ENCODE measurements at regions not wholly inside any gene's neighbourhood (a gene's known extent, or its start where the extent isn't known, plus 50 kb on each side); places are given as distances from the start of the nearest gene placed in this dataset.
"Not testable (repeated sequence)": the region's sequence is repeated elsewhere in the genome, so short reads cannot be mapped to it uniquely, and the experiment has no call there.

DNA sequence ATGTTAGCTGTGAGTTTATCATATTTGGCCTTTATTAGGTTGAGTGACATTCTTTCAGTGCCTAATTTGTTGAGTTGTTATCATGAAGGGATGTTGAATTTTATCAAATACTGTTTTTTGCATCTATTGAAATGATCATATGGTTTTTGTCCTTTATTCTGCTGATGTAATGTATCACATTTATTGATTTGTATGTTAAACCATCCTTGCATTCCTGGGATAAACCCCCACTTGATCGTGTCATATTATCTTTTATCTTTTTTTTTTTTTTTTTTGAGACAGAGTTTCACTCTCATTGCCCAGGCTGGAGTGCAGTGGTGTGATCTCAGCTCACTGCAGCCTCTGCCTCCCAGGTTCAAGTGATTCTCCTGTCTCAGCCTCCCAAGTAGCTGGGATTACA is 51.9 kb upstream of the MFGE8 start:
- not testable (repeated sequence) for DNase-seq

GRCh38 chr15:88970232-88970631 is 57.1 kb upstream of the MFGE8 start:
- DNase-seq: no peak

DNA sequence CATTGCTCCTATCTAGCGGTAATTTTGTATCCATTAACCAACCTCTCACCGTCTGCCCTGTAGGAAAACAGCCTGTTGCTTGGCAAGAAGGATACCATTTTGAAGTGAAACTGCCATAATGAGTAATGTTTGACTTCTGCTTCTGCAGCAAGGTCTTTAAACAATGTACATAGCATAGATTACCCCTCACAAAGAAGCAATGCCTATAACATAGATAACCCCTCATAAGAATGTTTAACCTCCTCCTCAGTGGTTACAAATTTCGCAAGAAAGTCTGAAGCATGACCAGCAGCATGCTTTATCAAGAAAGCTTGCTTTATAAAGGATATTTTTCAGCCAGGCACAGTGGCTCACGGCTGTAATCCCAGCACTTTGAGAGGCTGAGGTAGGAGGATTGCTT is 61.2 kb upstream of the MFGE8 start:
- DNase-seq: no peak

- DNase-seq: no peak
These were observed 62.7 kb upstream of the MFGE8 start for GRCh38 chr15:88975891-88976290.

- no peak for DNase-seq
These were observed 63.5 kb upstream of the MFGE8 start for GRCh38 chr15:88976656-88977055.

GRCh38 chr15:88979674-88980073 is 66.5 kb upstream of the MFGE8 start:
- DNase-seq: no peak

DNA sequence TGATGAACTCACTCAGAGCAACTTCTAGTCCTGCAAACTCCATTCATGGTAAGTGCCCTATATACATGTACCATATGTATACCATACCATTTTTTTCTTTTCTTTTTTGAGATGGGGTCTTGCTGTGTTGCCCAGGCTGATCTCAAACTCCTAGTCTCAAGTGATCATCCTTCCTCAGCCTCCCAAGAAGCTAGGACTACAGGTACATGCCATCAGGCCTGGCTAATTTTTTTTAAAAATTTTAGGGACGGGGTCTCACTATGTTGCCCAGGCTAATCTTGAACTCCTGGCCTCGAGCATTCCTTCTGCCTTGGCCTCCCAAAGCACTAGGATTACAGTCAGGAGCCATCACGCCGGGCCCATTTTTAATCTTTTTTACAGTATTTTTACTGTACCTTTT is 67.3 kb upstream of the MFGE8 start:
- DNase-seq: no peak

GRCh38 chr15:88981244-88982215 is 68.4 kb upstream of the MFGE8 start:
- DNase-seq: no peak

DNA sequence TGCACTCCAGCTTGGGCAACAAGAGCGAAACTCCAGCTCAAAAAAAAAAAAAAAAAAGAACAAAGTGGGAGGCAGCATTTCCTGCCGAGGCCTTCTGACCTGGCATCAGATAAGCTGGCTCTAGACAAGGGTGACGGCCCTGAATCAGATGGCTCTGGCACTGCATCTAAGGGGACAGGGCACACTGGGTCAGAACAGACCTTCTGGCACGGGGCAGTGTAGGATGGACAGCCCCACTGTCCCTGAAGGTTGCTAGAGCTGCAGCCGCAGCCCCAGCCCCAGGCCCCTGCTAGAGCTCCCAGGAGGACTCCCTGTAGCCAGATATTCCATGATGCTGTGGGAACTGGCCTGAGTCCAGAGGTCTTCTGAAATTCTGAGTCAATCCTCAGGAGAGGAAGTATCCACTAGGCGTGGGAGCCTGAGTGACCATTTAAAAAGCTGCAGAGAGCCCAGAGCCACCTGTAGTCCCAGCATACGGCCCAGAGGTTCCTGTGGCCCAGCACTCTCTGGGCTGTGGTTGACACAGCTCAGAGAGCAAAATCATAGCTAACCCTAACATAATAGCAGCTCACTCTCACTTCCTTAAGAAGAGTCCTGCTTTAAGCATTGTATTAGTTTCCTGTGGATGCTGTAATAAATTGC is 69.2 kb upstream of the MFGE8 start:
- no peak for DNase-seq

GRCh38 chr15:88982946-88983342 is 69.8 kb upstream of the MFGE8 start:
- no peak for DNase-seq

- no peak for DNase-seq
These were observed 70.8 kb upstream of the MFGE8 start for GRCh38 chr15:88983861-88984429.

DNA sequence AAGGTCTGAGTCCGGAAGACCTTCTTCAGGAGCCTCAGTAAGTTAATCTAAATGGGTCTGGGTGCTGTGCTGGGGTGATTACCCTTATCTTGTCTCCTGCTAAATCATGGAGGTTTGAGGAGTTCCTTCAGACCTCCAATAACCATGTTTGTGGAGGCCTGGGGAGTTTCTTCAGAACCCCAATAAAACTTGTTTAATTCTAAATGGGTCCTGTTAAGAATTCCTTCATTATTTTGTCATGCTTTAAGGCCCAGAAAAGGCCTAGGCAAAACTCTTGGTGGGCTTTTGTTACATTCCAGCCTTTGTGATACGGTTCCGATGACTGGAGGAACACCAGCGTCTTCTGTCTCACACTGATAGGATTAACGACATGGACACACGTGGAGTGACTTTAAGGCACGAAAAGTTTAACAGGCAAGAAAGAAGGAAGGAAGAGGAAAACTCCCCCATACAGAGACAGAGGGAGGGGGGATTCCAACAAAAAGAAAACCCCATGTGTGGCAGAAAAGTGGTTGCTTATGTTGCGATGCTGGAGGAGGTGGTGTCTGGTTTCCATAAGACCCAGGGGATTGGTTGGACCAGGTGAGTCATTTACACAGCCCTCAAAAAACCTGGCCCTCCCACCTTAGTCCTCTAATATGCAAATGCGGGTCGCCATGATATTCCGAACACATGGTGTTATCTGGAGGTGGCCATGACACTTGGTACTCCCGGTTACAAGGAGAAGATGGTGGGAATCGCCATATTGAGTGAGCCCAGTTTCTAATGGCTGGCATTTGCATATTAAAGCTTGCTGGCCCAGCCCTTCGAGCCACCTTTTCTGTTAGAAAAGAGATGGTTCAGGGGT is 72.6 kb upstream of the MFGE8 start:
- no peak for DNase-seq

GRCh38 chr15:88986949-88987590 is 73.9 kb upstream of the MFGE8 start:
- DNase-seq: no peak

GRCh38 chr15:88987591-88987933 is 74.4 kb upstream of the MFGE8 start:
- DNase-seq: no peak

GRCh38 chr15:88987934-88988671 is 74.9 kb upstream of the MFGE8 start:
- no peak for DNase-seq

- no peak for DNase-seq
These were observed 76.4 kb upstream of the MFGE8 start for GRCh38 chr15:88989578-88989977.

- no peak for DNase-seq
These were observed 77.1 kb upstream of the MFGE8 start for GRCh38 chr15:88990185-88990679.

DNA sequence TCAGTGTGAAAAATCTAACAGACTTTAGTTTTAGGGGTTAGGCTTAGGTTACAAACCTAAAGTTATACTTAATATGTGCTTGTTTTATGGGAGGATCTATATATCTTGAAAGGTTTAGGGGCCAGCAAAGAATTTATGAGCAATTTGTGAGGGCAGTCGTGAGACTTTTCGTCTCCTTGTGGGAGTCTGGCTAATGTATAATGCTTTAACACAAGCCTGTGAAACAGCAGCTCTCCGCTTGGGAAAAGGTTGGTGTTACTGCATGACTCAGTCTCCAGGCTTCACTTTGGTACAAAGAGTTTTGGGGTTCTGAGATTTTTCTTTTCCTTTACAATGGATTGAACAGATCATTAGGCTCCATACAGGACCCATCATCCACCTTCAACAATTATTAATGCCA is 79.0 kb upstream of the MFGE8 start:
- DNase-seq: no peak

DNA sequence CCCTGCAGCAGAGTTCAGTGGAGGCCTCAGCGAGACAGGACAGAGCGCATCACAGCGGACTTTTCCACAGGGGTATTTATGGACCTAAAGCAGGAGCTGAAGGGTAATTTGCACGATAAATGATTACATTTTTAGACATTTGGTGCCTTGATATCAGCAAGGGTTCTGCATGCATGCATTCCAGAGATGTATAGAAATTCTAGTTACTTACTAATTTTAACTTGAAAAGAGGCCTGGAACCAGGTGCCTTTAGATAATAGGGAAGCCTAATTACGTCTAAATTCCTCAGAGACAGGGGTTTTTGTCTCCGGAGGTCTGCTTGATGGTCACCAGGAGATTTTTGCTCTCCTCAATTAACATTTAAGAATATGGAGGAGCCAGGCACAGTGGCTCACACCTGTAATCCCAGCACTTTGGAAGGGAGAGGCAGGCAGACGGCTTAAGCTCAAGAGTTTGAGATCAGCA is 79.8 kb upstream of the MFGE8 start:
- no peak for DNase-seq

GRCh38 chr15:88993662-88994061 is 80.5 kb upstream of the MFGE8 start:
- no peak for DNase-seq

GRCh38 chr15:88994286-88994685 is 81.1 kb upstream of the MFGE8 start:
- no peak for DNase-seq

- DNase-seq: no peak
These were observed 82.3 kb upstream of the MFGE8 start for GRCh38 chr15:88995449-88995848.
